ENCODE measurements at regions not wholly inside any gene's neighbourhood (a gene's known extent, or its start where the extent isn't known, plus 50 kb on each side); places are given as distances from the start of the nearest gene placed in this dataset.
"Not testable (repeated sequence)": the region's sequence is repeated elsewhere in the genome, so short reads cannot be mapped to it uniquely, and the experiment has no call there.

DNA sequence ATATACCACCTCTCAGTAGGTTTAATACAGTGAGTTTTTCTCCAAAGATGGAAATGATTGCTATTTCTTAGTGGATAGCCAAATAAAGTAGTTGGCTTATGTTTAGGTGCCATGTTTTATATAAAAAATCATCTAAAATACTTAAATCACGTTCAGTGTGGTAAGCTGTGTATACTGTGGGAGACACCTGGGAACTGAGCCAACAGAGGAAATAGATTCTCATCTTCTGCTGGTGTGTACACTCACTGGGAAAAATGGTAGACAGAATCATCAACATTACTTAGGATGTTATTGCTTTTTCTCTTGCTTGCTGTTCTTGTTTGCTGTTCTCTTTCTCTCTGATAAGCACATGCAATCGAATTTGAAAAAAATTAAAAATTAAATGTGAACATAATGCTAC is 112.6 kb upstream of the MB21D2 start:
- Mint-ChIP-seq H3K4me1 (no peaks in the 10 kb centered on the region), H3K36me3 (no peaks in the 10 kb centered on the region), H3K27ac (no peak overlapping the region), H3K4me3 (no peak overlapping the region), H3K9me3 (no peaks in the 10 kb centered on the region)
- DNase-seq (ENCODE audit: low spot score in 2 of 2) (no peak), ATAC-seq (no peak)

DNA sequence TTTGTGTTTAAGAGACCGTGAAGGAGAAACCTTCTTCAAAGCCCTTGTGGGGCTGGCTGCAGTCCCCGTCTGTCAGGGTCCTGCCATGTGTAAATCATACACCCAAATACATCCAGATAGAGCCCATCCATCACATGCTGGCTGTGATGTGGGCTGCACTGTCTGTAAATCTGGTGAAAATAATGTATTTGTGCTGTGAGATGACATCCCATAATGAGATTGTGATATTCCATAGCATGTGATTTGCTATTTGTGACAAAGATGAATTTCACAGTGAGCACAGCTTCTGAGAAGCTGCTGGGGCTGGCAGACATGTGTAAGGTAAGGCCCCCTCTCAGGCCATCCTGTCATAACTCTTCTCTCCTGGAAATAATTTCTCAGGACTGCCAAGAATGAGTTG is 114.3 kb upstream of the MB21D2 start:
- DNase-seq (ENCODE audit: low spot score in 2 of 2) = no peak
- Mint-ChIP-seq H3K36me3 (no peaks in the 10 kb centered on the region), H3K4me1 (no peaks in the 10 kb centered on the region), H3K27ac (no peak overlapping the region), H3K4me3 (no peak overlapping the region), H3K9me3 (no peaks in the 10 kb centered on the region)
- no peak for ATAC-seq

DNA sequence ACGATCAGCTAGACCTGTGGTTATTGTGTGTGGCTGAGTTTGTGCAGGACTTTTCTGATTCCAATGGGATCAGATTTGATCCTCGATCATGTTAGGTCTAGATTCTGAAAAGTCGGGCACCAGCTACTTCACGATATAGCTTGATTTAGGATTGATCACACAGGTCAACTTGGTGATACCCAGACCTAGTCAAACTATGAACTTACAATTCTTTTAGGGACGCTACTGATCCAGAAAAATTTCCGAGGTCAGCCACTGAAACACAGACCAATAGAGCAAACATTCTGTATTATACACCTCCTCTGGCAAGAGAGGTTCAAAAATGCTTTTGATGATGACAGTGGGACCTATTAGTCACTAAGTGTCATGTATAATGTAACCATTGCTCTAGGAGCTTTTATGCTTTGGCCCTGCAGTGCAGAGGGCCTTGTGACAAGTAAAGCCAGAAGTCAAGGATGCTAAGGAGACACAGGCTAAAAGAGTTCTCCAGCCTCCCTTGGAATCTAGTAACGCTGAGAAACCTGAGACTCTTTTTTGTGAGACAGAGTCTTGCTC is 115.6 kb upstream of the MB21D2 start:
- no peak for ATAC-seq
- no peak overlapping the region for H3K4me3 Mint-ChIP-seq

DNA sequence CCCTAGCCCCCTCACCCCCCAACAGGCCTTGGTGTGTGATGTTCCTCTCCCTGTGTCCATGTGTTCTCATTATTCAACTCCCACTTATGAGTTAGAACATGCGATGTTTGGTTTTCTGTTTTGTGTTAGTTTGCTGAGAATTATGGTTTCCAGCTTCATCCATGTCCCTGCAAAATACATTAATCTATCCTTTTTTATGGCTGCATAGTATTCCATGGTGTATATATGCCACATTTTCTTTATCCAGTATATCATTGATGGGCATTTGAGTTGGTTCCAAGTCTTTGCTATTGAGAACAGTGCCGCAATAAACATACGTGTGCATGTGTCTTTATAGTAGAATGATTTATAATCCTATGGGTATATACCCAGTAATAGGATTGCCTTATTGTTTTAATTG is 120.2 kb upstream of the MB21D2 start:
- ATAC-seq, H3K4me3 Mint-ChIP-seq, H3K4me1 Mint-ChIP-seq: not testable (repeated sequence)

More for the DNA sequence above, 115.6 kb upstream of the MB21D2 start:
- Mint-ChIP-seq H3K9me3 (no peaks in the 10 kb centered on the region), H3K36me3 (no peaks in the 10 kb centered on the region), H3K27ac (no peak overlapping the region), H3K4me1 (no peaks in the 10 kb centered on the region)
- no peak for DNase-seq (ENCODE audit: low spot score in 2 of 2)

DNA sequence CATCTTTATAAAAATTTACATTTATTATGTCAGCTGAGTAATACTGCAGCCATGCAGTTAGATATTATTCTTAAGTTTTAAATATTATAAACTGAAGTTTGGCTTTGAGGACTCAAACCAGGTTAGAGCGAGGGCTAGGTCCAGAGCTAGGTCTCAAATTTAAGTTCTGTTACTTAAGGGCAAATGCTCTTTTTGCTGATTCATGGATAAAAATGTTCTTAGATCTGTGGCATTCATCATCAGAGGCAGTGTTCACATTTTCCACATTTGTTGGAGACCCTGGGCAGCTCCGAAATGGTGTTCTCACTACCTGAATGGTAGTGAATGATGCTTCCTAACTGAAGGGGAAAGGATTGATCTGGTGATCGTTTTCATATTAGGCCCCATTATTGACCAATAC is 121.4 kb upstream of the MB21D2 start:
- ATAC-seq (no peak), DNase-seq (ENCODE audit: low spot score in 2 of 2) (no peak)
- no peak overlapping the region for H3K4me3 Mint-ChIP-seq
- no peaks in the 10 kb centered on the region for H3K4me1 Mint-ChIP-seq
- no peaks in the 10 kb centered on the region for H3K36me3 Mint-ChIP-seq
- H3K27ac Mint-ChIP-seq = no peak overlapping the region
- no peaks in the 10 kb centered on the region for H3K9me3 Mint-ChIP-seq

More for the DNA sequence above, 120.2 kb upstream of the MB21D2 start:
- H3K9me3 Mint-ChIP-seq; H3K36me3 Mint-ChIP-seq; DNase-seq (ENCODE audit: low spot score in 2 of 2); H3K27ac Mint-ChIP-seq: not testable (repeated sequence)

DNA sequence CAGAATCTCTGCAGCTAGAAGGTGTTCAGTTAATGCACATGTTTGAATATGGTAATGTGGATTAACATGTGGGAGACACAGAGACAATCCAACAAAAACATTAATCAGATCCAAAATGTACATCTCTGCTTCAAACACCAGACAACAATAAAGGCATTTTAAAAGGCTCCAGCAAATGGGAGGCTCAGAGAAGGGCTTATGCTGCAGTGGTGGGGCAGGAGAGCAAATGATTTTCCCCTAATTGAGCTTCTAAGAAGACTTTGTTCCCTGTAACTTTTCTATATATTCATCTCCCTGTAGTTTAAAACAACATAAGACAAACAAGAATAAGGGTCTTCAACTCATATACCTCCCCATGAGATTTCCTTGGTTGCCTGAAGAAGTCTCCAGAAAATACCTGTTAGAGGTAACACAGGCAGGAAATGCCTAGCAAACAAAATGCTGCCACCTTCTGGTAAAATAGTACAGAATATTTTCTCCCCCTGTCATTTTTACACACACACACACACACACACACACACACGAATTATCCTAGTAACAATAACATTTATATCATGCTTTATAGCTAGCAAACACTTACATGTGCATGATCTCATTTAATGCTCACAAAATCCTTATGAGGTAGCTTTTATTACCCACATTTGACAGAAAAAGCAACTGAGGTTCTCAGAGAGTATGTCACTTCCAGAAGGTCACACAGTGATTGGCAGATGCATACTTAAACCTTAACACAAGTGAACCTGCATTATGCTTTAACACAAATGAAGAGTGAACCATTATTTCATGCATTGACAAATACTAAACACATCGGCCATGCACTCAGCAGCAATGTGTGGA is 123.4 kb upstream of the MB21D2 start:
- Mint-ChIP-seq H3K27ac (no peak overlapping the region), H3K4me1 (no peaks in the 10 kb centered on the region), H3K4me3 (no peak overlapping the region), H3K9me3 (no peaks in the 10 kb centered on the region), H3K36me3 (no peaks in the 10 kb centered on the region)
- no peak for DNase-seq (ENCODE audit: low spot score in 2 of 2)
- peak; percentile 31 for ATAC-seq

DNA sequence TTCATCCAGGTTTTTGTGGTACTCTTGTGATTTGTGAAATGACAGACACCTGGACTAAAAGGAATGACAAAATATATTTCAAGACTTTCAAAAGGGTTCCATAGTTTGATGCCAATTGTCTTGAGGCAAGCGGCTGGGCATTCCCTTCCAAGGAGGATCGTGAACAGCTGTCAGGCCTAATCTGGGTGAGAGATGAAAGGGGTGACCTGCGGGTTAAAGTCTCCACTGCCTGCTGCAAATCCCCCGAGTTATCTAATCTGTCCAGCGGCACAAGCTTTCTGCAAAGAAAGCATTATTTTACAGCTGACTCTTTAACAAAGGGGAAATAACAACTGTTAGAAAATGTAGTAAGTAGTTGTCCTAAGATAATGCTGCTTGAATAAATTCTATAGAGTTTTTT is 128.7 kb upstream of the MB21D2 start:
- Mint-ChIP-seq H3K36me3 (no peaks in the 10 kb centered on the region), H3K4me1 (no peaks in the 10 kb centered on the region), H3K27ac (no peak overlapping the region), H3K4me3 (no peak overlapping the region), H3K9me3 (no peaks in the 10 kb centered on the region)
- ATAC-seq (no peak), DNase-seq (ENCODE audit: low spot score in 2 of 2) (no peak)

DNA sequence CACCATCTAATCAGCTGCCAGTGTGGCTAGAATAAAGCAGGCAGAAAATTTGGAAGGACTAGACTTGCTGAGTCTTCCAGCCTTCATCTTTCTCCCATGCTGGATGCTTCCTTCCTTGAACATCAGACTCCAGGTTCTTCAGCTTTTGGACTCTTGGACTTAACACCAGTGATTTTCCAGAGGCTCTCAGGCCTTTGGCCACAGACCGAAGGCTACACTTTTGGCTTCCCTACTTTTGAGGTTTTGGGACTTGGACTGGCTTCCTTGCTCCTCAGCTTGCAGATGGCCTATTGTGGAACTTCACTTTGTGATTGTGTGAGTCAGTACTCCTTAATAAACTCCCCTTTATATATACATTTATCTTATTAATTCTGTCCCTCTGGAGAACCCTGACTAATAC is 129.8 kb upstream of the MB21D2 start:
- H3K4me3 Mint-ChIP-seq; H3K36me3 Mint-ChIP-seq; ATAC-seq; DNase-seq (ENCODE audit: low spot score in 2 of 2); H3K9me3 Mint-ChIP-seq; H3K27ac Mint-ChIP-seq; H3K4me1 Mint-ChIP-seq: not testable (repeated sequence)

DNA sequence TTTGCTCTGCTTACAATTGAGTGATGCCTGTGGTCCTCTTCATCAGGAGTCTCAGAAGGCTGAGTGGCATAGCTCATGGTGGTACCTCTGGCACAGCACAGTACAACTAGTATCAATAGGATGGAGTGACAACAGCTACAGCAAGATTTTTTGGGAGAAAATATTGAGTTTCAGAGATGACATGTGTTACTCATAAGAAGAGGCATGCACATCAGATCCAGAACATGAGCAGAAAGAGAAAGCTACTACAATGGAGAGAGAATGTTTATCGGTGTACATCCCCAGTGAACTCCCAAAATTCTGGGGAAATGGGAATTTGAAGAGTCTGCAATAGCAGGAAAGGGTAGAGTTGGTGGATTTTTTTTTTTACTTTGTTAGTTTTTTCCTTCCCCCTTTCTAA is 130.5 kb upstream of the MB21D2 start:
- DNase-seq (ENCODE audit: low spot score in 2 of 2) = no peak
- no peak overlapping the region for H3K4me3 Mint-ChIP-seq
- ATAC-seq = no peak
- H3K27ac Mint-ChIP-seq = no peak overlapping the region
- H3K9me3 Mint-ChIP-seq = no peaks in the 10 kb centered on the region
- H3K4me1 Mint-ChIP-seq = no peaks in the 10 kb centered on the region
- H3K36me3 Mint-ChIP-seq = no peaks in the 10 kb centered on the region

DNA sequence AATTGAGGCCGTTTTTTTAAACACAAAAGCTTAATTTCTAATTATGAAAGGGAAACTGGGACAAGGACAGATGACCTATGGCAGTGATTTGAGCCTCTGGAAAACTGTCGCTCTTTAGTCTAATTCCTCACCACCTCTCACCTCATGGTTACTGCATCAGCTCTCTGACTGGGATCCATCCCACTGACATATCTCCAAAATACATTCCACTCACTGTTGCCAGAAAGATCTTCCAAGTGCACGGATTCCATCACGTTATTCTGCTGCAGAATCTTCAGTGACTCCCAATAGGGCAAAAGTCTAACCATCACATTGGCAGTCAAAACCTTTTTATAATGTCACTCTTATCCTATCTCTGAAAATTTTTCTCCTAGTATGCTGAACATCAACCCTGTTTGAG is 132.3 kb upstream of the MB21D2 start:
- DNase-seq (ENCODE audit: low spot score in 2 of 2) = no peak
- Mint-ChIP-seq H3K4me1 (no peaks in the 10 kb centered on the region), H3K27ac (no peak overlapping the region), H3K36me3 (no peaks in the 10 kb centered on the region), H3K4me3 (no peak overlapping the region), H3K9me3 (no peaks in the 10 kb centered on the region)
- ATAC-seq = no peak

DNA sequence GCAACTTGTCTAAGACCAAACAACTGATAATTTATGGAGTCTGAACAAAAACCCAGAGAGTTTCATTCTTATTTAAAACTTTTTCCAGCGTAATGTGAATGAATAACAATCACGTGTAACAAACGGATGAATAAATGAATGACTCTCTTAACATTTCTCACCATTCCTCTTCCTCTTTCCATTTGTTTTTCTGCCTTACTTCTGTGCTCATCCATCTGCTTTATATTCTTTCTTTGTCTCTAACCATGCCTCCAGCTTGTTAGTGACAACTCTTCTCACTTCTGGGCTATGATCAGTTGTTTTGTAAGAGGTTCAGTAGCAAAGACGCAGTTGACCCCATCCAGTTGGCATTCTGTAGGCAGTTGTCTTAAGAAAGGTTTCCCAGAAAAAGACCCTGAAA is 133.7 kb upstream of the MB21D2 start:
- DNase-seq (ENCODE audit: low spot score in 2 of 2) (no peak), ATAC-seq (no peak)
- Mint-ChIP-seq H3K36me3 (no peaks in the 10 kb centered on the region), H3K27ac (no peak overlapping the region), H3K4me3 (no peak overlapping the region), H3K9me3 (no peaks in the 10 kb centered on the region), H3K4me1 (no peaks in the 10 kb centered on the region)

DNA sequence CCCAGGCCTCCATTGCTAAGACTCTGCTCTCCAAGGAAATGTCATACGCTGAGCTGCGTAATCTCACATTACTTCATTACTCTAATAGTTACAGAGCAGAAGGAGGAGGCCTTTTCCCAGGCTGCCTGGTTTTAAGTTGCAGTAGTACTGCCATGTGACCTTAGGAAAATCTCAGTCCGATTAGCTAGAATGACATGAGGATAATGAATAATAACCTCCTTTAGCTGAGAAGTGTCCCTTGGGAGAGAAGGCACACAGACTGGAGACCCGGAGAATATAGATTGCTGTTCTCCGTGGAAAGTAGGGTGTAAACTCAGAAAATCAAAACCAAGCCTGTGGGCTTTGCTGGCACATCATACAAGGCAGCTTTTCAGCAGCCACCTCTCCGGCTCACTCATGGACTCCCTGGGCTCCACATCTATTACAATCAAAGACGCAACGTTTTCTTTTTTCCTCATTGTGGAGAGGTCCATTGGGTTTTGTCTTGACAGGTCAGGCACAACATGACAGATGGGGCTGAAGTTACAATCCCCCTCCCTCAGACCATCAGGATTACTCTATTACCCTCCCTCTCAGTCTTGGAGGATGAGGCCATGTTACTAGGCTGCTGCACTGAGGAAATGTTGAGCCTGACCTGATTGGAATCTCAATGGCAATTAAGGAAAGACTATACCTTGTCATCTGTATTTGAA is 134.8 kb upstream of the MB21D2 start:
- DNase-seq (ENCODE audit: low spot score in 2 of 2) (no peak), ATAC-seq (no peak)
- Mint-ChIP-seq H3K4me3 (no peak overlapping the region), H3K9me3 (no peaks in the 10 kb centered on the region), H3K4me1 (no peaks in the 10 kb centered on the region), H3K36me3 (no peaks in the 10 kb centered on the region), H3K27ac (no peak overlapping the region)

DNA sequence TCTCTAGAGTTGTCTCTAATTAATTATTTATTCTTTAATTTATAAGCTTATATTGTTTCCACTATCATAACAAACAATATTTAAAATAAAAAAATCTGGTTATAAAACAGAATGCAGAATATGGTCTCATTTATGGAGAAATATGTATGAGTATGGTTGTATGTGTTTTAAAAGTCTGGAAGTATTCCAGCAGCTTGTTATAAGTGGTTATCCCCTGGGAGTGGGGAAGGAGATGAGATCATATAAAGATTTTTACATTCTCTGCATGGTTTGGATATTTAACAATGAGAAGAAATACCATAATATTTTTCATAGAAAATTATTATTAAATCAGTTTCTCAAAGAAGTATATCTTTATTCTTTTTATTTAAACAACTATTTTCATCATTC is 135.4 kb upstream of the MB21D2 start:
- Mint-ChIP-seq H3K4me1 (no peaks in the 10 kb centered on the region), H3K27ac (no peak overlapping the region), H3K9me3 (no peaks in the 10 kb centered on the region), H3K4me3 (no peak overlapping the region), H3K36me3 (no peaks in the 10 kb centered on the region)
- no peak for DNase-seq (ENCODE audit: low spot score in 2 of 2)
- ATAC-seq = no peak

DNA sequence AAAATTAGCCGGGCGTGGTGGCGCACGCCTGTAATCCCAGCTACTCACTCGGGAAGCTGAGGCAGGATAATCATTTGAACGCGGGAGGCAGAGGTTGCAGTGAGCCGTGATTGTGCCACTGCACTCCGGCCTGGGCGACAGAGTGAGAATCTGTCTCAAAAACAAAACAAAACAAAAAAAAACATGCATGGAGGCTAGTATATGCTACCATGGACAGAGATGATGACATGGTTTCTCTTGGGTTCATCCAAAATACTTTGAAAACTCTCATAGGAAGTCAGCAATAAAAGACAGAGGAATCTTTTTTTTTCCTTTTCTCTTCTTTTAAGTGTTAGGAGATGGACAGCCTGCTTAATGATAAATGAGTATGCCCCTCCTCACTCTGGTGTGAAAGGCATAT is 137.7 kb upstream of the MB21D2 start:
- no peak overlapping the region for H3K4me3 Mint-ChIP-seq
- DNase-seq (ENCODE audit: low spot score in 2 of 2) (no peak), ATAC-seq (no peak)
- H3K9me3 Mint-ChIP-seq = no peaks in the 10 kb centered on the region
- no peak overlapping the region for H3K27ac Mint-ChIP-seq
- no peaks in the 10 kb centered on the region for H3K4me1 Mint-ChIP-seq
- no peaks in the 10 kb centered on the region for H3K36me3 Mint-ChIP-seq

DNA sequence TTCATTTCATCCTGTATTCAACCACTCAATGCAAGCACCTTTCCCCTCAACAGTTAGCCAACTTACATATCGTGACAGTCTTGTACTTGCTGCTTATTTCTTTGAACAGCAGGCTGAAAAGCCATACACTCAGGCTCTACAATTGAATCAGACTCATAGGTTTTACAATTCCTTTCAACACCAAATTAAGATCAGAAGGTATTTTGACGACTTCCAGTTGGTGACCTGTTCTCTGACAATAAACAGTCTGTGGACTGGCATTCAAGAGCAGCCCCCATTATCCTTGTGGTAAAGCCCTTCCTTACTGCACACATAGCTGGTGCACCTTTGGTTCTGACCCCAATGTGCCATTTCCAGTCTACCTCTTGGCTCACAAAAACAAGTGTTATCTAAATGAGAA is 140.0 kb upstream of the MB21D2 start:
- ATAC-seq (no peak), DNase-seq (ENCODE audit: low spot score in 2 of 2) (no peak)
- no peak overlapping the region for H3K27ac Mint-ChIP-seq
- H3K36me3 Mint-ChIP-seq = no peaks in the 10 kb centered on the region
- H3K4me1 Mint-ChIP-seq = no peaks in the 10 kb centered on the region
- H3K4me3 Mint-ChIP-seq = no peak overlapping the region
- H3K9me3 Mint-ChIP-seq = no peaks in the 10 kb centered on the region
